ENCODE measurements at regions not wholly inside any gene's neighbourhood (a gene's known extent, or its start where the extent isn't known, plus 50 kb on each side); places are given as distances from the start of the nearest gene placed in this dataset.

- peak overlapping the region; percentile 5 to 26 for H3K4me3 ChIP-seq
- intact Hi-C loops (cut with DNase I; ENCODE audit: low total_unique reads) = loop anchor here (5.0 to 10.0 kb wide), 2 partner anchors 167 to 470 kb away; no protein-coding TSS in a partner anchor
- DNase-seq = peak; percentile 82
- H3K4me1 ChIP-seq = peaks cover 11% of the 10 kb centered on the region
- TF ChIP-seq POLR2A (IDR thresholded peaks at IDR 0.05) (no peak), CTCF (IDR thresholded peaks at IDR 0.05) (peak; percentile 41 to 63 (median 55))
- 20 to 22% methylated on average over 24 to 30 of the region's 30 CpGs for WGBS, 2 donors
- H3K36me3 ChIP-seq (ENCODE audit: low read depth, missing control alignments) = no peaks in the 10 kb centered on the region
- no peaks in the 10 kb centered on the region for H3K9me3 ChIP-seq
- H3K27me3 ChIP-seq = no peaks in the 10 kb centered on the region
- H3K27ac ChIP-seq = no peak overlapping the region
These were observed 256.9 kb upstream of the NFE2L3 start for GRCh38 chr7:25894902-25895791.

GRCh38 chr7:25895792-25896171 lies 256.2 kb upstream of the NFE2L3 start:
- WGBS, 2 donors = 43 to 56% methylated on average over 6 of the region's 6 CpGs
- Histone ChIP-seq H3K27me3 (no peaks in the 10 kb centered on the region), H3K36me3 (ENCODE audit: low read depth, missing control alignments) (no peaks in the 10 kb centered on the region), H3K4me3 (peak overlapping the region in 1 of 2 donors; percentile 26), H3K27ac (no peak overlapping the region), H3K4me1 (peaks cover 11% of the 10 kb centered on the region), H3K9me3 (no peaks in the 10 kb centered on the region)
- DNase-seq = no peak
- intact Hi-C loops (cut with DNase I; ENCODE audit: low total_unique reads) = loop anchor here (10.0 kb wide), 1 partner anchor 469 kb away; no protein-coding TSS in a partner anchor
- TF ChIP-seq CTCF (IDR thresholded peaks at IDR 0.05) (no peak), POLR2A (IDR thresholded peaks at IDR 0.05) (no peak)

GRCh38 chr7:25897261-25897782 lies 254.7 kb upstream of the NFE2L3 start:
- TF ChIP-seq POLR2A (IDR thresholded peaks at IDR 0.05) (no peak), CTCF (IDR thresholded peaks at IDR 0.05) (no peak)
- intact Hi-C loops (cut with DNase I; ENCODE audit: low total_unique reads) = loop anchor here (10.0 kb wide), 1 partner anchor 467 kb away; no protein-coding TSS in a partner anchor
- 58 to 59% methylated on average over 8 of the region's 8 CpGs for WGBS, 2 donors
- H3K36me3 ChIP-seq (ENCODE audit: low read depth, missing control alignments) = no peaks in the 10 kb centered on the region
- DNase-seq = no peak
- H3K4me3 ChIP-seq = no peak overlapping the region
- no peaks in the 10 kb centered on the region for H3K9me3 ChIP-seq
- no peak overlapping the region for H3K27ac ChIP-seq
- H3K27me3 ChIP-seq = no peaks in the 10 kb centered on the region
- peaks cover 11% of the 10 kb centered on the region for H3K4me1 ChIP-seq

GRCh38 chr7:25900245-25900644 lies 251.8 kb upstream of the NFE2L3 start:
- TF ChIP-seq POLR2A (IDR thresholded peaks at IDR 0.05) = no peak
- no peak for TF ChIP-seq CTCF (IDR thresholded peaks at IDR 0.05)
- Histone ChIP-seq H3K36me3 (ENCODE audit: low read depth, missing control alignments) (no peaks in the 10 kb centered on the region), H3K4me3 (no peak overlapping the region), H3K9me3 (no peaks in the 10 kb centered on the region), H3K27me3 (no peaks in the 10 kb centered on the region), H3K27ac (no peak overlapping the region), H3K4me1 (peaks cover 2% of the 10 kb centered on the region)
- intact Hi-C loops (cut with DNase I; ENCODE audit: low total_unique reads) = no loop called here
- WGBS, 2 donors = 77 to 78% methylated on average over 3 of the region's 3 CpGs
- no peak for DNase-seq

All from testis (tissue), 2 donors.